ENCODE measurements at regions not wholly inside any gene's neighbourhood (a gene's known extent, or its start where the extent isn't known, plus 50 kb on each side); places are given as distances from the start of the nearest gene placed in this dataset.

DNA sequence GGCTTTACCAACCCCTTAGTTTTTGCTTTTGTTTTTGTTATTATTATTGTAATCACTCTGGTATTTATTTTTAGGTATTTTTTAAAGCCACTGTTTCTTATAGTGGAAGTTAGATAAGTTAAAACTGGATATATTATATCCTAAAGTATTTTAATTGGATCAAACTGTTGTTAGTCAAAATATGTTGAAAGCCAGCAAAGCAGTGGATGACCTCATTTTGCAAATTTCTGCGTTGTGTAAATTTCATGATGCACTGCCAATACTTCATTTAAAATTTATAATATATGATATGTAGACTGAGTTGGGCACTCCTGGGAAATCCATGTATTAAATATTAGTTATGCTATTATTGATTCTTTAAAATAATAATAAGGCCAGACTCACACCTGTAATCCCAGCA lies 661.7 kb upstream of the NRXN1 start:
- H3K27ac ChIP-seq = no peak overlapping the region

DNA sequence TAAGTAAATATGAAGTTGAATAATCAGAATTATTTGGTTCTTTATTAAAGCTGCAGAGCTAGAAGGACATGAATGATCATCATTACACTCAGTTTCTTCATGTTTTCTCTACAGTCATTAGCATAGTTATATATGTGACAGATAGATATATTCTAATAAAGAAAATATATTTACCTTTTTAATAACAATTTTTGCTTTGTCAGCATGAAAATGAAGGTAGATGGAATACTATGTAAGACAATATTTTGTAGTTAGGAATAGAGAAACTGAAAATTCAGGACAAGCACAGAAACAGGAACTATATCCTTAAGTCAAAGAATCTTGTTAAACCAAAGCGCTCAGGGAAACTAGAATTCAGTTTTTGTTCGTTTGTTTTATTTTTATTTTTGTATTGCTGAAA lies 649.9 kb upstream of the NRXN1 start:
- Histone ChIP-seq H3K27me3 (no peaks in the 10 kb centered on the region), H3K9me3 (peaks cover 0 to 2% (median 0%) of the 10 kb centered on the region in 3 donors), H3K4me1 (no peaks in the 10 kb centered on the region), H3K27ac (no peak overlapping the region), H3K4me3 (no peak overlapping the region), H3K36me3 (no peaks in the 10 kb centered on the region)
- intact Hi-C loops (cut with DNase I; ENCODE audit: low total_unique reads) = no loop called here
- no peak for TF ChIP-seq CTCF (IDR thresholded peaks at IDR 0.05)
- no peak for DNase-seq

More for the DNA sequence above, 661.7 kb upstream of the NRXN1 start:
- Histone ChIP-seq H3K4me1 (no peaks in the 10 kb centered on the region), H3K36me3 (no peaks in the 10 kb centered on the region), H3K27me3 (no peaks in the 10 kb centered on the region), H3K9me3 (no peaks in the 10 kb centered on the region), H3K4me3 (no peak overlapping the region)
- TF ChIP-seq CTCF (IDR thresholded peaks at IDR 0.05) = no peak
- no peak for DNase-seq
- intact Hi-C loops (cut with DNase I; ENCODE audit: low total_unique reads) = no loop called here

DNA sequence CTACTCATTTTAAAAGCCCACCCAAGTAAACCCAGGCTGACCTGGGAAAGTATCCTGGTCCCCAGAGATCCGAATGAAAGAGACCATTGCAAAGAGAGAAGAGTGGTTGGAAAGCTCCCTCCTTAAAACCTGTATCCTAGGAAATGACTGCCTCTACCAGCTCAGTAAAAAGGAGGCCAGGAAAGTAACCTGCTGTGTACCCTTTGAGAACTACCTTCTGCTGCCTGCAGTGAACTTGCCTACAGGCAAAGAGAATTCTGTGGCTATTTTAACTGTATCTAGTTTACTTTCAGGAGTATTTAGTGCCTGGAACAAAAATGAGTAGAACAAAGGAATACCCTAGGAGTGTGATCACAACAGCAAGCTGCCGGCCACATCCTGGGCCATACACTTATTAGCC lies 641.7 kb upstream of the NRXN1 start:
- Histone ChIP-seq H3K4me3 (no peak overlapping the region), H3K27me3 (no peaks in the 10 kb centered on the region), H3K9me3 (no peaks in the 10 kb centered on the region), H3K27ac (no peak overlapping the region), H3K4me1 (no peaks in the 10 kb centered on the region), H3K36me3 (no peaks in the 10 kb centered on the region)
- intact Hi-C loops (cut with DNase I; ENCODE audit: low total_unique reads) = no loop called here
- DNase-seq = no peak
- no peak for TF ChIP-seq CTCF (IDR thresholded peaks at IDR 0.05)

GRCh38 chr2:51667679-51668078 lies 635.7 kb upstream of the NRXN1 start:
- H3K36me3 ChIP-seq = no peaks in the 10 kb centered on the region
- H3K4me1 ChIP-seq = no peaks in the 10 kb centered on the region
- H3K4me3 ChIP-seq = no peak overlapping the region
- H3K27me3 ChIP-seq = no peaks in the 10 kb centered on the region
- H3K27ac ChIP-seq = no peak overlapping the region
- intact Hi-C loops (cut with DNase I; ENCODE audit: low total_unique reads) = no loop called here
- no peak for DNase-seq
- no peak for TF ChIP-seq CTCF (IDR thresholded peaks at IDR 0.05)
- H3K9me3 ChIP-seq = no peaks in the 10 kb centered on the region

- Histone ChIP-seq H3K4me1 (no peaks in the 10 kb centered on the region), H3K36me3 (no peaks in the 10 kb centered on the region), H3K4me3 (no peak overlapping the region), H3K27ac (no peak overlapping the region), H3K9me3 (no peaks in the 10 kb centered on the region), H3K27me3 (no peaks in the 10 kb centered on the region)
- no peak for TF ChIP-seq CTCF (IDR thresholded peaks at IDR 0.05)
- no peak for DNase-seq
- intact Hi-C loops (cut with DNase I; ENCODE audit: low total_unique reads) = no loop called here
Measured at GRCh38 chr2:51662187-51662586, 630.3 kb upstream of the NRXN1 start.

GRCh38 chr2:51657849-51658248 lies 625.9 kb upstream of the NRXN1 start:
- no peaks in the 10 kb centered on the region for H3K9me3 ChIP-seq
- no peaks in the 10 kb centered on the region for H3K4me1 ChIP-seq
- no peaks in the 10 kb centered on the region for H3K36me3 ChIP-seq
- intact Hi-C loops (cut with DNase I; ENCODE audit: low total_unique reads) = no loop called here
- no peak overlapping the region for H3K27ac ChIP-seq
- no peak for DNase-seq
- no peak overlapping the region for H3K4me3 ChIP-seq
- TF ChIP-seq CTCF (IDR thresholded peaks at IDR 0.05) = no peak
- no peaks in the 10 kb centered on the region for H3K27me3 ChIP-seq
